Mucosa of rectum (tissue), 2 donors: ENCODE measurements at regions not wholly inside any gene's neighbourhood (a gene's known extent, or its start where the extent isn't known, plus 50 kb on each side); places are given as distances from the start of the nearest gene placed in this dataset.

ENCODE experiments used
- H3K27ac ChIP-seq, 2 donors: one replicate each; pipeline ENCODE4 v1.7.0; 2013; ENCODE audit warnings: inconsistent platforms in 2 of 2, low read depth in 2 of 2, low read length in 2 of 2
- H3K27me3 ChIP-seq, 2 donors: one replicate each; pipeline ENCODE4 v1.7.0; 2013; ENCODE audit warnings: low read length in 2 of 2; ENCODE audit not compliant: control insufficient read depth in 2 of 2, insufficient read depth in 2 of 2
- H3K36me3 ChIP-seq, 2 donors: one replicate each; pipeline ENCODE4 v1.7.0; 2013; ENCODE audit warnings: low read length in 2 of 2; ENCODE audit not compliant: control insufficient read depth in 2 of 2, insufficient read depth in 2 of 2
- H3K4me1 ChIP-seq, 2 donors: one replicate each; pipeline ENCODE4 v1.7.0; 2013; ENCODE audit warnings: low read length in 2 of 2, mild to moderate bottlenecking in 1 of 2; ENCODE audit not compliant: control insufficient read depth in 2 of 2, insufficient read depth in 2 of 2
- H3K4me3 ChIP-seq, 2 donors: one replicate each; pipeline ENCODE4 v1.7.0; 2013; ENCODE audit warnings: low read length in 2 of 2
- H3K9ac ChIP-seq, 2 donors: one replicate each; pipeline ENCODE4 v1.7.0; 2013; ENCODE audit warnings: low read length in 2 of 2, low read depth in 1 of 2, mild to moderate bottlenecking in 1 of 2
- H3K9me3 ChIP-seq, 2 donors: one replicate each; pipeline ENCODE4 v1.7.0; 2013; ENCODE audit warnings: low read length in 2 of 2; ENCODE audit not compliant: control insufficient read depth in 2 of 2
- donor health status: healthy.
- donor health status: Normal muscosa, but diverticular disease.

- H3K27ac ChIP-seq = peak overlapping the region; percentile 28 to 67
- no peaks in the 10 kb centered on the region for H3K36me3 ChIP-seq
- H3K27me3 ChIP-seq = no peaks in the 10 kb centered on the region
- H3K4me1 ChIP-seq = peaks cover 0 to 3% of the 10 kb centered on the region in 2 donors
- H3K4me3 ChIP-seq = no peak overlapping the region
- H3K9ac ChIP-seq = no peak overlapping the region
- H3K9me3 ChIP-seq = no peaks in the 10 kb centered on the region
These were observed 151.4 kb downstream of the RPIA start for GRCh38 chr2:88842656-88843460.

DNA sequence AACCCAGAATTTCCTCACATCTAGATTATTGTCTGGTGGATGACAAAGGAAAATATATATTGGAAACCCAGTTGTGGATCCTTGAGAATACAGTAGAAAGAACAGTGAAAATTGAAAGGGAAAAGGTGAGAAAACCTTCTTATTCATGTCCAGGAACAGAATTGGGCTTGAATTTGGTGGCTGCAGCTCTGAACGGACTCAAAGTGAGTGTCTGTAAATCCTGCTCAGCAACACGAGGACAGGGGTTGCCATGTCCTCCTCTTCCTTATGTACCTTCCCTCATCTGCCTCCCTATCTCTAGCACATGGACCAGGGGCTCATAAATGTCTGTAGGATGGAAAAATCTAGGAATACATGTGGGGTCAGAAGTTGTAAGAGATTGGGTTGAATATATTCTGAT is 152.2 kb downstream of the RPIA start:
- no peaks in the 10 kb centered on the region for H3K27me3 ChIP-seq
- no peaks in the 10 kb centered on the region for H3K36me3 ChIP-seq
- H3K4me3 ChIP-seq = no peak overlapping the region
- no peak overlapping the region for H3K9ac ChIP-seq
- peak overlapping the region in 1 of 2 donors; percentile 67 for H3K27ac ChIP-seq
- no peaks in the 10 kb centered on the region for H3K9me3 ChIP-seq
- H3K4me1 ChIP-seq = peaks cover 0 to 3% of the 10 kb centered on the region in 2 donors

DNA sequence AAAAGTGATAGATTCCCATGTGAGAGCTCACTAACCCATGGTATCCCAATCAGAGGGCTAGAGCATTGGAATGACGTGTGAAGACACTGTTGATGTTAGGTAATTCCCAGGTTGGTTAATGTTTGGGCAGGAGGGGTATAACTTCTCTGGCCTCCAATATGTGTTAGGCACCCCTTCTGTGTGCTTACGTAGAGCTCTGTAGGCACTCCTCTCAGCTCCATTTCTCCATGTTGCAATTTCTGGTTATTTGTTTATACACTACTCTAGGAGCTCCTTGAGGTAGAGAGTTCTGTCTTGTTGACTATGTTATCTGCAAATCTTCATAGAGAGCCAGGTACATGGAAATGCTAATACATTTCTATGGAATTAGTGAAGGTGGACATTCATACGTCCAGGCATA is 153.5 kb downstream of the RPIA start:
- no peaks in the 10 kb centered on the region for H3K36me3 ChIP-seq

DNA sequence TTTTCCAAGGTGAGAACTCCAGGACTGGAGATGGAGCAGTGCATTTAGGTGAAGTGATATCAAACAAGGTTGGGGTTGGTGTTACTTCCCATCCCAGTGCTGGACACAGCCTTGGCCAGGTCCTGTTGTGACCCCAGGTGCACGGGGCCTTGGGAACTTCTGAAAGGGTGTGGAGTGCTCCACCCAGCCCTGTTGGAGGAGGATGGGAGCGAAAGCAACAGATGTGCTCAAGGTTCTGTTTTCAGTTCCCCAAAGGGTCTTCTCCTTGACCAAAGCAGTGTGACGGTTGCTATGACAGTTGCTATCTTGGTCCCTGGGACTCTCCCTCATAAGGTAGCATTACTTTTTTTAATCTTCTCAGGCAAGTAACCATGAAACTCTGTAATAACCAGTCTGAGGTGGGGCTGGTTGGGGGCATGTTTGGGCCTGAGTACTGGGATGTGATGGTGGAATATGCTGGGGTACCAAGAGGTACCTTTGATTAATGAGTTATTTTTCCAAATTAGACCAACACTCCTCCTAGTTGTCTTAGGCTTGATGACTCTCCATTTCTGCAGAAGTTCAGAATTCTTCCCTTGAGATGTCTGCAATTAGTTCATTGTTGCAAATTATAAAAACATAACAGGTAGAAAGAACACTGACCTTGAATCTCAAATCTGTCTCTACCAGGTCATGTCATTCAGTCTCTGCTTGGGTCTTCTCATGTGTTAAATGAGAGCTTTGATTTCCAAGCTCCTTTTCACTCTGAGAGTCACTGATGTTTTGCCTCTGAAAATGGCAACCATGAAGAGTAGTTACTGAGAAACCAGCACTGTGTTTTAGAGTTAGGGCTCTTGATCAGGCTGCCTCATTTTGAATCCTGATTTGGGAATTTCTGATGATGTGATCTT is 154.5 kb downstream of the RPIA start:
- peak overlapping the region; percentile 3 to 71 for H3K27ac ChIP-seq
- no peak overlapping the region for H3K4me3 ChIP-seq
- H3K4me1 ChIP-seq = peaks cover 0 to 3% of the 10 kb centered on the region in 2 donors
- H3K36me3 ChIP-seq = no peaks in the 10 kb centered on the region
- no peak overlapping the region for H3K9ac ChIP-seq
- no peaks in the 10 kb centered on the region for H3K27me3 ChIP-seq
- H3K9me3 ChIP-seq = no peaks in the 10 kb centered on the region

More for the DNA sequence above, 153.5 kb downstream of the RPIA start:
- H3K27me3 ChIP-seq = no peaks in the 10 kb centered on the region
- peaks cover 0 to 3% of the 10 kb centered on the region in 2 donors for H3K4me1 ChIP-seq
- peak overlapping the region; percentile 3 to 71 for H3K27ac ChIP-seq
- no peaks in the 10 kb centered on the region for H3K9me3 ChIP-seq
- no peak overlapping the region for H3K9ac ChIP-seq
- no peak overlapping the region for H3K4me3 ChIP-seq

- Histone ChIP-seq H3K27ac (peak overlapping the region in 1 of 2 donors; percentile 19), H3K36me3 (no peaks in the 10 kb centered on the region)
These were observed 161.4 kb downstream of the RPIA start for GRCh38 chr2:88852753-88853402.

GRCh38 chr2:88853403-88853790 is 161.9 kb downstream of the RPIA start:
- peaks cover 7 to 15% of the 10 kb centered on the region in 2 donors for H3K4me1 ChIP-seq
- no peak overlapping the region for H3K4me3 ChIP-seq
- no peak overlapping the region for H3K9ac ChIP-seq
- H3K36me3 ChIP-seq = no peaks in the 10 kb centered on the region
- H3K27ac ChIP-seq = peak overlapping the region in 1 of 2 donors; percentile 19
- H3K27me3 ChIP-seq = no peaks in the 10 kb centered on the region
- H3K9me3 ChIP-seq = no peaks in the 10 kb centered on the region

More at GRCh38 chr2:88852753-88853402, 161.4 kb downstream of the RPIA start:
- no peak overlapping the region for H3K4me3 ChIP-seq
- no peaks in the 10 kb centered on the region for H3K9me3 ChIP-seq
- no peaks in the 10 kb centered on the region for H3K27me3 ChIP-seq
- H3K9ac ChIP-seq = no peak overlapping the region
- H3K4me1 ChIP-seq = peaks cover 5 to 10% of the 10 kb centered on the region in 2 donors

GRCh38 chr2:88854528-88854927 is 163.1 kb downstream of the RPIA start:
- Histone ChIP-seq H3K27ac (peak overlapping the region in 1 of 2 donors; percentile 17), H3K9ac (no peak overlapping the region), H3K27me3 (no peaks in the 10 kb centered on the region), H3K4me3 (no peak overlapping the region), H3K36me3 (no peaks in the 10 kb centered on the region), H3K4me1 (peaks cover 7 to 15% of the 10 kb centered on the region in 2 donors), H3K9me3 (no peaks in the 10 kb centered on the region)

DNA sequence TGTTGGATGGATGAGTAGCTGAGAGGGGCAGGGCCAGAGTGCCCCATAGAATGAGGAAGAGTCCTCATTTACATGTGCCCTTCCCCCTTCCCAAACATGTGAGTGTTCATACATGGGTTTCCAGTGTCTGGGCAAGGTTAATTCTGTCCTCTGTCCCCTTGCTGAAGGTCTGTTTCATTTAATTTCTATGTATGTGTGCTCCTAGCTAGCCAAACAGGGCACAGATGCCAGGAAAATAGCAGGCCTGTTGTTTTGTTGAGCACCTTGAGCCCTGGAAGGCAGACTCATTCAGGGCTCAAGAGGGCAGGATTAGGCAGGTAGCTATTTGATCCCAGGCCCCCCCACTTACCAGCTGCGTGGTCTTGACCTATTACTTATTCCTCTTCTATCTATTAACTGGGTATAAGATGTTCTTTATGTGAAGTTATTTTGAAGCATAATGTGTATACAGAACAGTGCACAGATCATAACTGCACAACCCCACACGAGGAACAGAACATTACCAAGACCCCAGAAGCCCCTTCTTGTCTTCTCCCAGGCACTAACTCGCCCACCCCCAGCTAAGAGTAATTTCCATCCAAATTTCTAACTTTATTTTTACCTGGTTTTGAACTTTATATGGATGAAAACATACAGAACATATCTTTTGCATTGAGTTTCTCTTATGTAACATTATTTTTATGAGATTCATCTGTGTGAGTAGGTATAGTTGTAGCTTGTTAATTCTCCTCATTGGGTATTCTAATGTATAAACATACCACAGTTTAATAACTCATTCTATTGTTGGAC is 164.3 kb downstream of the RPIA start:
- Histone ChIP-seq H3K27me3 (no peaks in the 10 kb centered on the region), H3K36me3 (no peaks in the 10 kb centered on the region), H3K9me3 (no peaks in the 10 kb centered on the region), H3K9ac (no peak overlapping the region), H3K4me1 (peaks cover 7 to 15% of the 10 kb centered on the region in 2 donors), H3K4me3 (no peak overlapping the region), H3K27ac (peak overlapping the region in 1 of 2 donors; percentile 72)

- Histone ChIP-seq H3K9ac (no peak overlapping the region), H3K4me3 (peak overlapping the region in 1 of 2 donors; percentile 18), H3K9me3 (no peaks in the 10 kb centered on the region), H3K27me3 (no peaks in the 10 kb centered on the region), H3K36me3 (no peaks in the 10 kb centered on the region), H3K4me1 (peaks cover 7 to 15% of the 10 kb centered on the region in 2 donors), H3K27ac (peak overlapping the region; percentile 72 to 75)
These were observed 165.1 kb downstream of the RPIA start for GRCh38 chr2:88856409-88857135.
